ENCODE measurements at regions not wholly inside any gene's neighbourhood (a gene's known extent, or its start where the extent isn't known, plus 50 kb on each side); places are given as distances from the start of the nearest gene placed in this dataset.
A peak's percentile ranks its signal among the peaks of the same experiment; 100 is the strongest.
"Not testable (repeated sequence)": the region's sequence is repeated elsewhere in the genome, so short reads cannot be mapped to it uniquely, and the experiment has no call there.

DNA sequence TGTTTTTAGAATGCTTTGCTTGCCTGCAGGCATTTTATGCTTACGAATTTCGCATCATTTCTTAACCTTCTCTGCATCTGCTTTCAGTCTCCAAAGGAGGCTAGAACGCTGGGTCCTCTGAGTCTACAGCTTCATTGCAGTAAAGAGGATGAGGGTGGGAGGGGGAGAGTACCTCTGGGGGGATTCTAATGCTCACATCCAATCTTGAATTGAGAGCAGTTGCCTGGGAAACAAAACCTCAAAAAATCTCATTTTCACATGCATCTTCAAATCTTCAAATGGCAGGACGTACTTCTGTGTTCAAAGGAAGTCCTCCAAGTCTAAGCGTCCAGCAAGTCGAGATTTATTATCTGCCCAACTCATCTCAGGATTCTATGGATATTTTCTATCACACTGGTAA is 100.7 kb upstream of the PRKCQ start:
- H3K9me3 Mint-ChIP-seq: no peaks in the 10 kb centered on the region
- H3K4me3 Mint-ChIP-seq: no peak overlapping the region
- peaks cover 50% of the 10 kb centered on the region for H3K27me3 Mint-ChIP-seq

DNA sequence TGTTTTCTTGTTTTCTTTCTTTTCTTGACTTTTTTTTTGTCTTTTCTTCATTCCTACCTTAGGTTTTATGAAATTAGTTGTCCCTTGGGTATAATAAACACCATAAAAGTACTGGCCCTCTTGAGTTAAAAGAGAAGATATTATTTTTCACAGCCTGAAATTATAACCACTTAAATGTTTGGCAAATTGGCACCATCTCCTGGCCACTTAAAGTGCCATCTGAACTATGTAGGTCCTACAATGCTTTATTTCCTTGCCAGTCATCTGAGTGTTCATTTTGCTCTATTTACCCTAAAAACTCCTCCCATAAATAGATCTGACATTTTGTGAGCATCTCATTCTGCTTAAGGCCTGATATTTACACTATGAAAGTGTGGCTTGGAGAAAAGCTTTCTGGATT is 98.9 kb upstream of the PRKCQ start:
- TF ChIP-seq, protein P1, sequence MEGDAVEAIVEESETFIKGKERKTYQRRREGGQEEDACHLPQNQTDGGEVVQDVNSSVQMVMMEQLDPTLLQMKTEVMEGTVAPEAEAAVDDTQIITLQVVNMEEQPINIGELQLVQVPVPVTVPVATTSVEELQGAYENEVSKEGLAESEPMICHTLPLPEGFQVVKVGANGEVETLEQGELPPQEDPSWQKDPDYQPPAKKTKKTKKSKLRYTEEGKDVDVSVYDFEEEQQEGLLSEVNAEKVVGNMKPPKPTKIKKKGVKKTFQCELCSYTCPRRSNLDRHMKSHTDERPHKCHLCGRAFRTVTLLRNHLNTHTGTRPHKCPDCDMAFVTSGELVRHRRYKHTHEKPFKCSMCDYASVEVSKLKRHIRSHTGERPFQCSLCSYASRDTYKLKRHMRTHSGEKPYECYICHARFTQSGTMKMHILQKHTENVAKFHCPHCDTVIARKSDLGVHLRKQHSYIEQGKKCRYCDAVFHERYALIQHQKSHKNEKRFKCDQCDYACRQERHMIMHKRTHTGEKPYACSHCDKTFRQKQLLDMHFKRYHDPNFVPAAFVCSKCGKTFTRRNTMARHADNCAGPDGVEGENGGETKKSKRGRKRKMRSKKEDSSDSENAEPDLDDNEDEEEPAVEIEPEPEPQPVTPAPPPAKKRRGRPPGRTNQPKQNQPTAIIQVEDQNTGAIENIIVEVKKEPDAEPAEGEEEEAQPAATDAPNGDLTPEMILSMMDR (conservative IDR thresholded peaks at IDR 0.05): no peak
- DNase-seq (ENCODE audit: extremely low spot score, unreplicated experiment): no peak
- Mint-ChIP-seq H3K4me1 (ENCODE audit: unreplicated experiment) (peaks cover 4% of the 10 kb centered on the region), H3K9me3 (no peaks in the 10 kb centered on the region), H3K27ac (no peak overlapping the region), H3K4me3 (no peak overlapping the region), H3K27me3 (peaks cover 63% of the 10 kb centered on the region), H3K36me3 (no peaks in the 10 kb centered on the region)

More for the DNA sequence above, 100.7 kb upstream of the PRKCQ start:
- TF ChIP-seq, protein P1 (conservative IDR thresholded peaks at IDR 0.05): no peak
- no peak for DNase-seq (ENCODE audit: extremely low spot score, unreplicated experiment)
- Mint-ChIP-seq H3K27ac (no peak overlapping the region), H3K36me3 (no peaks in the 10 kb centered on the region), H3K4me1 (ENCODE audit: unreplicated experiment) (peaks cover 4% of the 10 kb centered on the region)

DNA sequence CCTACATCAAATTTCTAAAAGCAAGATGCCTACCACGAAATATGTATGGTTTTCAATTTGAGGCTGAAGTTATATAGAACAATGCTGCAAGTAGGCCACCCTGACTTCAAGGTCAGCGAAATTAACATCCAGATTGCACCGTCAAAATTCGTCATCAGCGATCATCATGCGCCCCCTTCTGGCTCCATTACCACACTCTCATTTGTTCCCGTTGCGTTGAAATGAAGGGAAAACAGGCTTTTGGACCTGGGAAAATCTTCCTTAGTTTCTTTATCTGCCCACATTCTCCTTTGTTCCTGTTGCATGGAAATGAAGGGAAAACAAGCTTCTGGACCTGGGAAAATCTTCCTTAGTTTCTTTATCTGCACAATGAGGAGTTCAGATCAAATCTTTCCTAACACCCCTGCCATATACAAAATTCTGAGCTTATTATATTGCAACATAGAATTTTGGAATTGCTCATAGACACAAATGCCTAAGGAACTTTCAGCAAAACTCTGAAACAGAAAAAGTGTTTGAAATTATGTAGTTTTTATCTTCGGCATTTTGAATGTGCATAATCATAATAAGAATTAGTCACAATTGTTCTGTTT is 98.2 kb upstream of the PRKCQ start:
- no peaks in the 10 kb centered on the region for H3K9me3 Mint-ChIP-seq
- TF ChIP-seq, protein P1 (conservative IDR thresholded peaks at IDR 0.05): peak; percentile 84
- no peak overlapping the region for H3K4me3 Mint-ChIP-seq
- no peaks in the 10 kb centered on the region for H3K36me3 Mint-ChIP-seq
- peaks cover 4% of the 10 kb centered on the region for H3K4me1 Mint-ChIP-seq (ENCODE audit: unreplicated experiment)
- H3K27ac Mint-ChIP-seq: no peak overlapping the region
- H3K27me3 Mint-ChIP-seq: peaks cover 68% of the 10 kb centered on the region
- DNase-seq (ENCODE audit: extremely low spot score, unreplicated experiment): no peak

DNA sequence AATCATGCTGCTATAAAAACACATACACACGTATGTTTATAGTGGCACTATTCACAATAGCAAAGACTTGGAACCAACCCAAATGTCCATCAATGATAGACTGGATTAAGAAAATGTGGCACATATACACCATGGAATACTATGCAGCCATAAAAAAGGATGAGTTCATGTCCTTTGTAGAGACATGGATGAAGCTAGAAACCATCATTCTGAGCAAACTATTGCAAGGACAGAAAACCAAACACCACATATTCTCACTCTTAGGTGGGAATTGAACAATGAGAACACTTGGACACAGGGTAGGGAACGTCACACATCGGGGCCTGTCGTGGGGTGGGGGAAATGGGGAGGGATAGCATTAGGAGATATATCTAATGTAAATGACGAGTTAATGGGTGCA is 97.1 kb upstream of the PRKCQ start:
- not testable (repeated sequence) for DNase-seq (ENCODE audit: extremely low spot score, unreplicated experiment); H3K4me3 Mint-ChIP-seq; H3K9me3 Mint-ChIP-seq; H3K27ac Mint-ChIP-seq; H3K4me1 Mint-ChIP-seq (ENCODE audit: unreplicated experiment); H3K36me3 Mint-ChIP-seq
- peaks cover 68% of the 10 kb centered on the region for H3K27me3 Mint-ChIP-seq

DNA sequence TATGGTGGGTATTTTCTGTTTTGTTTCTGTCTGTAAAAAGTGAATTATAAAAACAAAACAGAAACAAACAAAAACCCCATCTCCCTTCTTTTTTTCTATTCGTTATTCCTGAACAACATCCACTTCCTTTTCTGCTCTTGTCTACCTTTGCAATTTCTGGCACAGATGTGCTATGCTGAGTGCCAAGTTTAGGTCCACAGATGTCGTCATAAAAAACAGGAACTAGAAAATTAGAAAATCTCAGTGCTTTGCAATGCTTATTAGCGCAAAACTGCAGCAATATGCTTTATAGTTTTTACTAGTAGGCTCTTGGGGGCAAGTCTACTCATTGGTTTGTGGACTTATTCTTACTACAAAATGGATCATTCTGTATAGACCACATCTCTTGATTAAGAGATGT is 94.2 kb upstream of the PRKCQ start:
- peaks cover 66% of the 10 kb centered on the region for H3K27me3 Mint-ChIP-seq
- no peak for DNase-seq (ENCODE audit: extremely low spot score, unreplicated experiment)
- H3K36me3 Mint-ChIP-seq: no peaks in the 10 kb centered on the region
- H3K4me3 Mint-ChIP-seq: no peak overlapping the region
- H3K4me1 Mint-ChIP-seq (ENCODE audit: unreplicated experiment): peaks cover 4% of the 10 kb centered on the region
- H3K27ac Mint-ChIP-seq: no peak overlapping the region
- TF ChIP-seq, protein P1 (conservative IDR thresholded peaks at IDR 0.05): no peak
- H3K9me3 Mint-ChIP-seq: no peaks in the 10 kb centered on the region

DNA sequence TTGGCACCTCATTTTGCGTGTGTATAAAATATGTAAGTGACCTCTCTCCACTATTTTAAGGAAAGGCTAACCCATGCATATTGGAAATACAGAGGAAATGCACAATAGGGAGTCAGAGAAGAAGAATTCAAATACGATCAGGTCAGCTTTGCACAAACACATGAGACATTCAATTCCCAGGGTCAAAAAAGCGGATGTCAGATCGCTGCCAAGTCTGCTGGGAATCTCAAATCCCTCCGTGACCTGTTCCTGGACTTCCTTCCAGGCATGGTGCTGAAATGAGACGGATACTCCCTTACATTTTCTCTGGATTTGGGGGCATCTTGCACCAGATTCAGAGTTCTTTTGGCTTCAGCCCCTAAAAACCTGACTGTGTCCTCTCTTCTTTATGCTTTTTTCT is 91.9 kb upstream of the PRKCQ start:
- H3K27ac Mint-ChIP-seq: no peak overlapping the region
- H3K9me3 Mint-ChIP-seq: no peaks in the 10 kb centered on the region
- TF ChIP-seq, protein P1 (conservative IDR thresholded peaks at IDR 0.05): no peak
- H3K27me3 Mint-ChIP-seq: peaks cover 63% of the 10 kb centered on the region
- H3K4me1 Mint-ChIP-seq (ENCODE audit: unreplicated experiment): no peaks in the 10 kb centered on the region
- H3K36me3 Mint-ChIP-seq: no peaks in the 10 kb centered on the region
- DNase-seq (ENCODE audit: extremely low spot score, unreplicated experiment): no peak
- H3K4me3 Mint-ChIP-seq: no peak overlapping the region

Data from type B pancreatic cell (in vitro differentiated cells).